GM12865 (cell line): ENCODE measurements at regions not wholly inside any gene's neighbourhood (a gene's known extent, or its start where the extent isn't known, plus 50 kb on each side); places are given as distances from the start of the nearest gene placed in this dataset.
"Not testable (repeated sequence)": the region's sequence is repeated elsewhere in the genome, so short reads cannot be mapped to it uniquely, and the experiment has no call there.

ENCODE experiments used
- DNase-seq: peaks from one replicate; pipeline ENCODE4 v3.0.0; 2010; ENCODE audit warnings: low read depth
- H3K4me3 ChIP-seq: 2 replicates; pipeline ENCODE4 v1.5.1; 2011; ENCODE audit warnings: mild to moderate bottlenecking, low read depth, low read length, control low read depth
- TF ChIP-seq, protein P1 (sequence below): IDR thresholded peaks from 2 replicates; pipeline ENCODE4 v1.5.1; 2011; ENCODE audit warnings: low read length, control low read depth, low read depth, inconsistent platforms; ENCODE audit not compliant: insufficient read depth; ENCODE audit errors: missing control alignments

DNA sequence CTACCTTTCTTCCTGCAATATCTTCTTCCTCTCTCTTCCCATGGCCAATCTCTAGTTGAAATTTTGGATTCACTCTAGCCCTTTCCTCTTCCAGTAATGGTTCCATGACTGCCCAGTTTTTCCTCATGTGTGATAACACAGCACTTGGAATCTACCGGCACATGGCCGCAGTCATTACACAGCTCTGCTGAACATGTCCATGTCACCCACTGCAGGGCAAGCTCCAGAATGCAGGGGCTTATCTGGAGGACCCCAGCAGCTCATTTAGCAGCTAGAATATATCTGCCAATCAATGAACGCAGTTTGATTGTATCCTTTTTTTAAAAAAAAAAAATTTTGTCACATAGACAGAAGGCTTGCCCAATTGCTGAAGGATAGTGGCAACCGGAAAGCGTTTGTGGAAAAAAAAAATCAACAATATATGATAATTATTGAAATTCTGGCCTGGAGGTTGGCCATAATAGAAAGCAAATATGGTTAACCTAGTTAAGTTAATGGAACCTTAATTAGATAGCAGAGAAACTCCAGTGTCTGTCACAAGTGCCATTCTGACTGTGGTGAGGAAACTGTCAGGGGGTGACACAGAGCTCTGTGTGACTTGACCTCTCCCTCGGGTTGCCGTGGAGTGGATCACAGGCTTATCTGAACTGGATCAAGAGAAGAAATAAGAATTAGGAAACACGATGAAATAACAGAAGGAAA, 426.7 kb downstream of the LIG4 start:
- no peak overlapping the region for H3K4me3 ChIP-seq
- no peak for DNase-seq
- TF ChIP-seq, protein P1, sequence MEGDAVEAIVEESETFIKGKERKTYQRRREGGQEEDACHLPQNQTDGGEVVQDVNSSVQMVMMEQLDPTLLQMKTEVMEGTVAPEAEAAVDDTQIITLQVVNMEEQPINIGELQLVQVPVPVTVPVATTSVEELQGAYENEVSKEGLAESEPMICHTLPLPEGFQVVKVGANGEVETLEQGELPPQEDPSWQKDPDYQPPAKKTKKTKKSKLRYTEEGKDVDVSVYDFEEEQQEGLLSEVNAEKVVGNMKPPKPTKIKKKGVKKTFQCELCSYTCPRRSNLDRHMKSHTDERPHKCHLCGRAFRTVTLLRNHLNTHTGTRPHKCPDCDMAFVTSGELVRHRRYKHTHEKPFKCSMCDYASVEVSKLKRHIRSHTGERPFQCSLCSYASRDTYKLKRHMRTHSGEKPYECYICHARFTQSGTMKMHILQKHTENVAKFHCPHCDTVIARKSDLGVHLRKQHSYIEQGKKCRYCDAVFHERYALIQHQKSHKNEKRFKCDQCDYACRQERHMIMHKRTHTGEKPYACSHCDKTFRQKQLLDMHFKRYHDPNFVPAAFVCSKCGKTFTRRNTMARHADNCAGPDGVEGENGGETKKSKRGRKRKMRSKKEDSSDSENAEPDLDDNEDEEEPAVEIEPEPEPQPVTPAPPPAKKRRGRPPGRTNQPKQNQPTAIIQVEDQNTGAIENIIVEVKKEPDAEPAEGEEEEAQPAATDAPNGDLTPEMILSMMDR, result no peak

DNA sequence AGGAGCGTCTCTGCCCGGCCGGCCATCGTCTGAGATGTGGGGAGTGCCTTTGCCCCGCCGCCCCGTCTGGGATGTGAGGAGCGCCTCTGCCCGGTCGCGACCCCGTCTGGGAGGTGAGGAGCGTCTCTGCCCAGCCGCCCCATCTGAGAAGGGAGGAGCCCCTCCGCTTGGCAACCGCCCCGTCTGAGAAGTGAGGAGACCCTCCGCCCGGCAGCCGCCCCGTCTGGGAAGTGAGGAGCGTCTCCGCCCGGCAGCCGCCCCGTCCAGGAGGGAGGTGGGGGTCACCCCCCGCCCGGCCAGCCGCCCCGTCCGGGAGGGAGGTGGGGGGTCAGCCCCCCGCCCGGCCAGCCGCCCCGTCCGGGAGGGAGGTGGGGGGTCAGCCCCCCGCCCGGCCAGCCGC, 432.7 kb downstream of the LIG4 start:
- not testable (repeated sequence) for DNase-seq, H3K4me3 ChIP-seq

DNA sequence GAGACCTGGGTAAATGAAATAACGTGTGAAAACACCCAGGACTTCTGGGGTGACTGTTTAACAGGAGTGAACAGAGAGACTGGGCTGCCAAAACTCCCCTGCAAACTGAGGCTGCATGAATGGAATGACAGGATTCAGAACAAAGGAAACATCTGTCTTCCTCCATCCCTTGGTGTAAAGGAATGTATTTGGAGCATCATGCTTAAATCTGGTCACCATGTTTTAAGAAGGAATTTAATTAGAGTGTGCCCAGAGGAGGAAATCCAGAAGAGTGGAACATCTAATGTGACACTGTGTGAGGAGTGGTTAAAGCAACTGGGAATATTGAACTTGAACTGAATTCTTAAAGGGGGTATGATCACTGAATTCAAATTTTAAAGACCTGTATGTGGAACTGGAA, 437.2 kb downstream of the LIG4 start:
- DNase-seq, result no peak
- TF ChIP-seq, protein P1, result no peak
- no peak overlapping the region for H3K4me3 ChIP-seq

DNA sequence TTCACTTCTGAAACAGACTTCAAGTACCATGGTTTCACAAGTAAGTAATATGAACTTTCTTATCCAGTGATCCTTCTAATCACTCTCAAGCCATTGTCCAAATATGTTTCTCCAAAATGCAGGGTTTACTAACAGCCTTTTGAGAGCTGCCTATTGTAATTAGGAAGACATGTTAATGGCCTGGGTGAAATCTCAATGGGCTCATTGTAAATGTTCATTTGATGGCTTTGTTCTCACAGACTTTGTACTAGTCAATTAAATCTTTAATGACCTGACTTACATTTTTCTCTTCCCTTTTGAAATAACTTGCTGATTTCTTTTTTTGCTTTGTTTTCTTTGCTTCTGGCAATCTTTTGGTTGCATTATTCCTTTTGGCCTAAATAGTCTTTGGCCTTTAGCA, 444.8 kb downstream of the LIG4 start:
- TF ChIP-seq, protein P1, result no peak
- no peak overlapping the region for H3K4me3 ChIP-seq
- no peak for DNase-seq

DNA sequence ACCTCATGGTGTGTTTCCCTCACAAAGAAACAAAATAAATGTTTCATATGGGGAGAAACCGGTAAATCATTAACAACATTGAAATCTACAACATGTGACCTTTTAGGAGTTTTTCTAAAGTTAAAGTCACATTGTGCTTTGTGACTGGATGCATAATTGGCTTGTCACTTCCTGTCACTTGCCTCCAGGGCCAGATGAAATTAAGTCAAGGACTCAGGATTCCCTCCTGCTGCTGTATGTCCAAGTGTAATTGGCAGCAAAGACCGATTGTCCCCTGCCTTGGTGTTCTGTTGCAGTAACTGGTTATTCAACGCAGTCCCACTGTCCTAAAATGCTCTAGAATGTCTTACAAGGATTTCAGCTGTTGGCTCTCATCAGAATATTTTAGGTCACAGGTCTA, 448.2 kb downstream of the LIG4 start:
- TF ChIP-seq, protein P1, result no peak
- H3K4me3 ChIP-seq, result no peak overlapping the region
- DNase-seq, result no peak

DNA sequence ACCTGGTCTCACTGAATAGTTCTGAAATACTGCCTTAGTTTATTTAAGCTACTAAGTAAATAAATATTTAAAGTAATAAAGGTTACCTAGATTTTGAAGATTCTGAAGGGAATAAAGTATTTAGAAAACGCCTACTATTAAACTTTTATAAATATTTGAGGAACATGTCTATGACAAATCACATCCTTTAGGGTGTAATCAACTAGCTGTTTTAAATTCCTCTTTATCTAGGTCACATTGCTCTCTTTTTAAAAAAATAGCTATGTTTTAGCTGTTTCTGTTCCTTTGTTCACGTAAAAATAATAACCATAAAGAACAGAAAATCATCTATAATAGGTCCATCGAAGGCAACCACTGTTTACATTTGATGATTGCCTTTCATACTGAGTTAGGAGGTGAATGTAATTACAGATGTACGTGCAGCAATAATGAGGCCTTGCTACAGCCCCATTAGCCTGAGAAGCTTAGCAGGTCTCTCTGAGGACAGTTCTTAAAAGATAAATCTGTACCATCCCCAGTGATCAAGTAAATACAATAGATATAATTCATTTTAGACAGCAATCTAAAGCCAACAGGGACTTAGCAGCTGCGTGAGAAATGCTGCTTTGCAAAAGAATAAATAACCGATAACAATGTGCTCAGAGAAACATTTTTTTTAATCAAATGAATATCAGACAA, 449.5 kb downstream of the LIG4 start:
- no peak overlapping the region for H3K4me3 ChIP-seq
- no peak for DNase-seq
- TF ChIP-seq, protein P1, result no peak

DNA sequence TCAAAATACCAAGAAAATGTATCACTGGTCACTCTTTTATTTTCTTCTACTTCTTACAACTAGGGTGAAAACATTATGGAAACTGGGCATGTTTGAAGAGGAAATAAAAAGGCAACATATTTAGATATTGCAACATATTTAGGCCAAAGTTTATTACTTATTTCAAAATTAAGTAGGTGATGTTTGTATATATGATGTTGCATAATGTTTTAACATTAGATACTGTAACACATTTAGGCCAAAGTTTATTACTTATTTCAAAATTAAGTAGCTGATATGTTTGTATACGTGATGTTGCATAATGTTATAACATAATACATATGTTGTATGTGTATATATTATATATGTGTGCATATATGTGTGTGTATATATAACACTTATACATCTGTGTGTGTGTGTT, 451.3 kb downstream of the LIG4 start:
- DNase-seq, result no peak
- H3K4me3 ChIP-seq, result no peak overlapping the region
- TF ChIP-seq, protein P1, result no peak
